Hepatocyte (in vitro differentiated cells): ENCODE measurements at regions not wholly inside any gene's neighbourhood (a gene's known extent, or its start where the extent isn't known, plus 50 kb on each side); places are given as distances from the start of the nearest gene placed in this dataset.

Experiments
- EZH2 ChIP-seq: fragments of 200-600 bp; sonication (generic); IDR thresholded peaks from 2 replicates; pipeline ENCODE4 v1.6.1; 2016; ENCODE audit warnings: antibody characterized with exemption, mild to moderate bottlenecking, borderline replicate concordance
- EZH2phosphoT487 ChIP-seq: fragments of 200-600 bp; sonication (generic); IDR thresholded peaks from one replicate; pipeline ENCODE4 v1.6.1; 2018; ENCODE audit warnings: antibody characterized with exemption, mild to moderate bottlenecking, low read depth, moderate library complexity; ENCODE audit not compliant: unreplicated experiment, severe bottlenecking
- TF ChIP-seq, protein P1 (sequence below): fragments of 200-600 bp; sonication (generic); IDR thresholded peaks from 2 replicates; pipeline ENCODE4 v1.5.1; 2016; ENCODE audit warnings: antibody characterized with exemption, mild to moderate bottlenecking; ENCODE audit not compliant: poor library complexity

DNA sequence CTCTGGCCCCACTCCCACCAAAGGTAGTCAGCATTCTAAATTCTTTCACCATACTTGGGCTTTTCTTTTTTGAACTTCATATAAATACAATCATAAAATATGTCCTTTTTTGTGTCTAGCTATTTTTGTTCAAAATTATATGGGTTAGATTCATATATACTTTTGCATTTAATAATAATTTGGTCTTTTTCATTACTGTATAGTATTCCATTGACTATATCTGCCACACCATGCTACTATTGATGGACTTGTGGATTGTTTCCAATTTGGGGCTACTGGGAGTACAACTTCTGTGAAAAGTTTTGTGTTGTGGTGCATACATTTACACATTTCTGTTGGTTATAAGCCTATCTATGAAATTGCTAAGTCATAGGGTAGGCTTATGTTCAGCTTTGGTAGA lies 85.7 kb downstream of the GLUL start:
- TF ChIP-seq, protein P1, sequence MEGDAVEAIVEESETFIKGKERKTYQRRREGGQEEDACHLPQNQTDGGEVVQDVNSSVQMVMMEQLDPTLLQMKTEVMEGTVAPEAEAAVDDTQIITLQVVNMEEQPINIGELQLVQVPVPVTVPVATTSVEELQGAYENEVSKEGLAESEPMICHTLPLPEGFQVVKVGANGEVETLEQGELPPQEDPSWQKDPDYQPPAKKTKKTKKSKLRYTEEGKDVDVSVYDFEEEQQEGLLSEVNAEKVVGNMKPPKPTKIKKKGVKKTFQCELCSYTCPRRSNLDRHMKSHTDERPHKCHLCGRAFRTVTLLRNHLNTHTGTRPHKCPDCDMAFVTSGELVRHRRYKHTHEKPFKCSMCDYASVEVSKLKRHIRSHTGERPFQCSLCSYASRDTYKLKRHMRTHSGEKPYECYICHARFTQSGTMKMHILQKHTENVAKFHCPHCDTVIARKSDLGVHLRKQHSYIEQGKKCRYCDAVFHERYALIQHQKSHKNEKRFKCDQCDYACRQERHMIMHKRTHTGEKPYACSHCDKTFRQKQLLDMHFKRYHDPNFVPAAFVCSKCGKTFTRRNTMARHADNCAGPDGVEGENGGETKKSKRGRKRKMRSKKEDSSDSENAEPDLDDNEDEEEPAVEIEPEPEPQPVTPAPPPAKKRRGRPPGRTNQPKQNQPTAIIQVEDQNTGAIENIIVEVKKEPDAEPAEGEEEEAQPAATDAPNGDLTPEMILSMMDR: no peak
- TF ChIP-seq EZH2phosphoT487 (no peak), EZH2 (no peak)
